SHP77 treated with DMSO at 0.1 percent for 48 hours (cell line): ENCODE measurements at regions not wholly inside any gene's neighbourhood (a gene's known extent, or its start where the extent isn't known, plus 50 kb on each side); places are given as distances from the start of the nearest gene placed in this dataset.

Experiments
- DNase-seq: peaks from one replicate; lab custom pipeline; 2025; lab: John Stamatoyannopoulos, UW

DNA sequence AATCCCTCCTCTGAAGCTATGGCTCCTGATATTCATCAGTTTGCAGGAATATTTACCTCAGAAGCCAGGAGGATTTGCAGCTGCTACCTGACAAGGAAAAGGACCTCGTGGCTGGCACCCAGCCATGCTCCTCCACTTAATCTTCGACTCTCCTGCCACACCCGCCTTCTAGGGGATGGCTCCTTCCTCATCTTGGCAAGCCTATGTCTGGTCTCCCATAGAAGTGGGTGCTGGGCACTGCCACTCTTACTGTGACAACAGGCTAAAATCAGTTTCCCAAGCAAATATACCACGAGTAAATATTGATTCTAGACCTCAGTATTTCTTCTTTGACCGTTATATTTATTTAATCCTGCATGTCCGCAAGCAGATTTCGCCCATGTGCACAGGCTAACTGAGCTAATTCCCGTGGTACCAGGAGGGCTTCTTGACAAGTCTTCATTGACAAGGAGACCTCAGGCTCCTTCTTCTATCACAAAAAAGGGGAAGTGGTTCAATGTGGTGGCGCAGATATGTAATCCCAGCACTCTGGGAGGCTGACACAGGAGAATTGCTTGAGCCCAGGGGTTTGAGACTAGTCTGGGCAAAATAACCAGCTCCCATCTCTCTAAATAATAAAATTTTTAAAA is 52.6 kb upstream of the DCTD start:
- DNase-seq: peak; percentile 9

- no peak for DNase-seq
These were observed 51.9 kb upstream of the DCTD start for GRCh38 chr4:182968917-182969650.

GRCh38 chr4:182967403-182967802 is 50.2 kb upstream of the DCTD start:
- no peak for DNase-seq
